ENCODE measurements at regions not wholly inside any gene's neighbourhood (a gene's known extent, or its start where the extent isn't known, plus 50 kb on each side); places are given as distances from the start of the nearest gene placed in this dataset.
"Not testable (repeated sequence)": the region's sequence is repeated elsewhere in the genome, so short reads cannot be mapped to it uniquely, and the experiment has no call there.

GRCh38 chr12:124645530-124646244, 78.3 kb upstream of the NCOR2 start (continued):
- TF ChIP-seq, protein P1, sequence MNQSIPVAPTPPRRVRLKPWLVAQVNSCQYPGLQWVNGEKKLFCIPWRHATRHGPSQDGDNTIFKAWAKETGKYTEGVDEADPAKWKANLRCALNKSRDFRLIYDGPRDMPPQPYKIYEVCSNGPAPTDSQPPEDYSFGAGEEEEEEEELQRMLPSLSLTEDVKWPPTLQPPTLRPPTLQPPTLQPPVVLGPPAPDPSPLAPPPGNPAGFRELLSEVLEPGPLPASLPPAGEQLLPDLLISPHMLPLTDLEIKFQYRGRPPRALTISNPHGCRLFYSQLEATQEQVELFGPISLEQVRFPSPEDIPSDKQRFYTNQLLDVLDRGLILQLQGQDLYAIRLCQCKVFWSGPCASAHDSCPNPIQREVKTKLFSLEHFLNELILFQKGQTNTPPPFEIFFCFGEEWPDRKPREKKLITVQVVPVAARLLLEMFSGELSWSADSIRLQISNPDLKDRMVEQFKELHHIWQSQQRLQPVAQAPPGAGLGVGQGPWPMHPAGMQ (IDR thresholded peaks at IDR 0.05; ENCODE audit: borderline replicate concordance): no peak
- no peak for TF ChIP-seq HDGF (IDR thresholded peaks at IDR 0.05)
- TF ChIP-seq, protein P2, sequence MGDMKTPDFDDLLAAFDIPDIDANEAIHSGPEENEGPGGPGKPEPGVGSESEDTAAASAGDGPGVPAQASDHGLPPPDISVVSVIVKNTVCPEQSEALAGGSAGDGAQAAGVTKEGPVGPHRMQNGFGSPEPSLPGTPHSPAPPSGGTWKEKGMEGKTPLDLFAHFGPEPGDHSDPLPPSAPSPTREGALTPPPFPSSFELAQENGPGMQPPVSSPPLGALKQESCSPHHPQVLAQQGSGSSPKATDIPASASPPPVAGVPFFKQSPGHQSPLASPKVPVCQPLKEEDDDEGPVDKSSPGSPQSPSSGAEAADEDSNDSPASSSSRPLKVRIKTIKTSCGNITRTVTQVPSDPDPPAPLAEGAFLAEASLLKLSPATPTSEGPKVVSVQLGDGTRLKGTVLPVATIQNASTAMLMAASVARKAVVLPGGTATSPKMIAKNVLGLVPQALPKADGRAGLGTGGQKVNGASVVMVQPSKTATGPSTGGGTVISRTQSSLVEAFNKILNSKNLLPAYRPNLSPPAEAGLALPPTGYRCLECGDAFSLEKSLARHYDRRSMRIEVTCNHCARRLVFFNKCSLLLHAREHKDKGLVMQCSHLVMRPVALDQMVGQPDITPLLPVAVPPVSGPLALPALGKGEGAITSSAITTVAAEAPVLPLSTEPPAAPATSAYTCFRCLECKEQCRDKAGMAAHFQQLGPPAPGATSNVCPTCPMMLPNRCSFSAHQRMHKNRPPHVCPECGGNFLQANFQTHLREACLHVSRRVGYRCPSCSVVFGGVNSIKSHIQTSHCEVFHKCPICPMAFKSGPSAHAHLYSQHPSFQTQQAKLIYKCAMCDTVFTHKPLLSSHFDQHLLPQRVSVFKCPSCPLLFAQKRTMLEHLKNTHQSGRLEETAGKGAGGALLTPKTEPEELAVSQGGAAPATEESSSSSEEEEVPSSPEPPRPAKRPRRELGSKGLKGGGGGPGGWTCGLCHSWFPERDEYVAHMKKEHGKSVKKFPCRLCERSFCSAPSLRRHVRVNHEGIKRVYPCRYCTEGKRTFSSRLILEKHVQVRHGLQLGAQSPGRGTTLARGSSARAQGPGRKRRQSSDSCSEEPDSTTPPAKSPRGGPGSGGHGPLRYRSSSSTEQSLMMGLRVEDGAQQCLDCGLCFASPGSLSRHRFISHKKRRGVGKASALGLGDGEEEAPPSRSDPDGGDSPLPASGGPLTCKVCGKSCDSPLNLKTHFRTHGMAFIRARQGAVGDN (IDR thresholded peaks at IDR 0.05): no peak
- TF ChIP-seq ZZZ3 (IDR thresholded peaks at IDR 0.05; ENCODE audit: control insufficient read depth, insufficient read length, low read depth): no peak
- TF ChIP-seq CBFB (IDR thresholded peaks at IDR 0.05; ENCODE audit: low read depth): no peak
- TF ChIP-seq, protein P3, sequence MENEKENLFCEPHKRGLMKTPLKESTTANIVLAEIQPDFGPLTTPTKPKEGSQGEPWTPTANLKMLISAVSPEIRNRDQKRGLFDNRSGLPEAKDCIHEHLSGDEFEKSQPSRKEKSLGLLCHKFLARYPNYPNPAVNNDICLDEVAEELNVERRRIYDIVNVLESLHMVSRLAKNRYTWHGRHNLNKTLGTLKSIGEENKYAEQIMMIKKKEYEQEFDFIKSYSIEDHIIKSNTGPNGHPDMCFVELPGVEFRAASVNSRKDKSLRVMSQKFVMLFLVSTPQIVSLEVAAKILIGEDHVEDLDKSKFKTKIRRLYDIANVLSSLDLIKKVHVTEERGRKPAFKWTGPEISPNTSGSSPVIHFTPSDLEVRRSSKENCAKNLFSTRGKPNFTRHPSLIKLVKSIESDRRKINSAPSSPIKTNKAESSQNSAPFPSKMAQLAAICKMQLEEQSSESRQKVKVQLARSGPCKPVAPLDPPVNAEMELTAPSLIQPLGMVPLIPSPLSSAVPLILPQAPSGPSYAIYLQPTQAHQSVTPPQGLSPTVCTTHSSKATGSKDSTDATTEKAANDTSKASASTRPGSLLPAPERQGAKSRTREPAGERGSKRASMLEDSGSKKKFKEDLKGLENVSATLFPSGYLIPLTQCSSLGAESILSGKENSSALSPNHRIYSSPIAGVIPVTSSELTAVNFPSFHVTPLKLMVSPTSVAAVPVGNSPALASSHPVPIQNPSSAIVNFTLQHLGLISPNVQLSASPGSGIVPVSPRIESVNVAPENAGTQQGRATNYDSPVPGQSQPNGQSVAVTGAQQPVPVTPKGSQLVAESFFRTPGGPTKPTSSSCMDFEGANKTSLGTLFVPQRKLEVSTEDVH (IDR thresholded peaks at IDR 0.05; ENCODE audit: low read depth, partially characterized antibody): no peak
- TF ChIP-seq HDAC2 (IDR thresholded peaks at IDR 0.05): no peak

- CTCF ChIA-PET, FAIRE-seq: not testable (repeated sequence)
Observed at GRCh38 chr12:124643768-124644167, 76.4 kb upstream of the NCOR2 start.

More at GRCh38 chr12:124643768-124644167, 76.4 kb upstream of the NCOR2 start:
- H2AFZ ChIP-seq (ENCODE audit: control insufficient read depth, low read depth, low read length); DNase-seq (ENCODE audit: low read depth, low spot score); SMC1A ChIA-PET (ENCODE audit: uncharacterized antibody, unreplicated experiment); H3K27ac ChIP-seq (ENCODE audit: control insufficient read depth, insufficient read depth); BruUV-seq (replicated peaks); H3K4me1 ChIP-seq (ENCODE audit: control insufficient read depth, insufficient read depth, low read length); ATAC-seq; H3K4me2 ChIP-seq (ENCODE audit: control insufficient read depth, insufficient read depth); POLR2A ChIA-PET; RAD21 ChIA-PET (ENCODE audit: unreplicated experiment); H3K4me3 ChIP-seq; H3K27me3 ChIP-seq (replicated peaks in 1 of 2; ENCODE audit: control insufficient read depth in 2 of 2, insufficient read depth in 2 of 2, low read length in 1 of 2); intact Hi-C loops (cut with micrococcal nuclease; ENCODE audit: unreplicated experiment); H3K36me3 ChIP-seq (ENCODE audit: control insufficient read depth in 2 of 2, insufficient read depth in 2 of 2, low read length in 1 of 2); H3K9me3 ChIP-seq (replicated peaks; ENCODE audit: control insufficient read depth, insufficient read depth, low read length); in situ Hi-C loops (cut with MboI); H3K9ac ChIP-seq (ENCODE audit: control insufficient read depth, insufficient read depth, low read length); H3K79me2 ChIP-seq (ENCODE audit: control insufficient read depth, insufficient read depth, low read length); H4K20me1 ChIP-seq (ENCODE audit: control insufficient read depth, insufficient read depth): not testable (repeated sequence)
- 59% methylated on average over 6 of the region's 6 CpGs for WGBS (ENCODE audit: insufficient coverage, insufficient replicate concordance, low lambda C conversion rate, missing lambda C conversion rate)
